Renal cortex interstitium (tissue), 11 donors: ENCODE measurements at regions not wholly inside any gene's neighbourhood (a gene's known extent, or its start where the extent isn't known, plus 50 kb on each side); places are given as distances from the start of the nearest gene placed in this dataset.

Source experiments
- DNase-seq, 11 donors: peaks; one replicate each; pipeline ENCODE4 v3.0.0-alpha.2; 2013; ENCODE audit warnings: low read depth in 9 of 11, low spot score in 4 of 11; ENCODE audit errors: extremely low read depth in 1 of 11

- DNase-seq, result no peak
Measured at GRCh38 chr6:25034431-25034921, 98.7 kb upstream of the RIPOR2 start.

- no peak for DNase-seq
Measured at GRCh38 chr6:25035174-25035511, 99.4 kb upstream of the RIPOR2 start.

- no peak for DNase-seq
Measured at GRCh38 chr6:25035512-25036435, 100.0 kb upstream of the RIPOR2 start.

GRCh38 chr6:25036461-25036860, 100.7 kb upstream of the RIPOR2 start:
- DNase-seq, result no peak

- no peak for DNase-seq
Measured at GRCh38 chr6:25038300-25038699, 102.5 kb upstream of the RIPOR2 start.

- no peak for DNase-seq
Measured at GRCh38 chr6:25038999-25039398, 103.2 kb upstream of the RIPOR2 start.

- DNase-seq, result no peak
Measured at GRCh38 chr6:25041485-25042035, 105.8 kb upstream of the RIPOR2 start.

- DNase-seq, result no peak
Measured at GRCh38 chr6:25042036-25042521, 106.3 kb upstream of the RIPOR2 start.

- no peak for DNase-seq
Measured at GRCh38 chr6:25042536-25042935, 106.8 kb upstream of the RIPOR2 start.

GRCh38 chr6:25042984-25043725, 107.4 kb upstream of the RIPOR2 start:
- DNase-seq, result no peak

GRCh38 chr6:25043892-25044291, 108.1 kb upstream of the RIPOR2 start:
- DNase-seq, result no peak

- no peak for DNase-seq
Measured at GRCh38 chr6:25046942-25047341, 111.2 kb upstream of the RIPOR2 start.

- DNase-seq, result no peak
Measured at GRCh38 chr6:25050356-25050755, 114.6 kb upstream of the RIPOR2 start.

- DNase-seq, result no peak
Measured at GRCh38 chr6:25051083-25051482, 115.3 kb upstream of the RIPOR2 start.

- no peak for DNase-seq
Measured at GRCh38 chr6:25052181-25052580, 116.4 kb upstream of the RIPOR2 start.

- no peak for DNase-seq
Measured at GRCh38 chr6:25053875-25054371, 118.2 kb upstream of the RIPOR2 start.

GRCh38 chr6:25054469-25054868, 118.7 kb upstream of the RIPOR2 start:
- no peak for DNase-seq

GRCh38 chr6:25056130-25056529, 120.4 kb upstream of the RIPOR2 start:
- DNase-seq, result no peak

- DNase-seq, result peak in 4 of 11 donors; percentile 47 to 62 (median 53)
Measured at GRCh38 chr6:25057111-25057905, 121.5 kb upstream of the RIPOR2 start.
